Suprapubic skin (tissue), 4 donors: ENCODE measurements at regions not wholly inside any gene's neighbourhood (a gene's known extent, or its start where the extent isn't known, plus 50 kb on each side); places are given as distances from the start of the nearest gene placed in this dataset.

ENCODE experiments used
- DNase-seq, 2 donors: peaks; one replicate each; pipeline ENCODE4 v3.0.0-alpha.2; 2019; ENCODE audit warnings: low spot score in 2 of 2
- H3K27ac ChIP-seq: fragments of 200-600 bp; sonication (generic); one replicate; pipeline ENCODE4 v1.5.1; 2019
- H3K27me3 ChIP-seq: fragments of 200-600 bp; sonication (generic); one replicate; pipeline ENCODE4 v1.5.1; 2019
- H3K36me3 ChIP-seq: fragments of 200-600 bp; sonication (generic); one replicate; pipeline ENCODE4 v1.5.1; 2019
- H3K4me1 ChIP-seq: fragments of 200-600 bp; sonication (generic); one replicate; pipeline ENCODE4 v1.5.1; 2019
- H3K4me3 ChIP-seq: fragments of 200-600 bp; sonication (generic); one replicate; pipeline ENCODE4 v1.5.1; 2019; ENCODE audit warnings: mild to moderate bottlenecking
- H3K9me3 ChIP-seq: fragments of 200-600 bp; sonication (generic); one replicate; pipeline ENCODE4 v1.5.1; 2019
- CTCF ChIP-seq, 2 donors: fragments of 200-600 bp in 1 of 2; fragments of 450-650 bp in 1 of 2; sonication (generic) in 1 of 2; IDR thresholded peaks; one replicate each; pipeline ENCODE4 v1.5.1; 2016 to 2019; ENCODE audit warnings: antibody characterized with exemption in 2 of 2, mild to moderate bottlenecking in 1 of 2, moderate library complexity in 1 of 2
- EP300 ChIP-seq: sonication (generic); formaldehyde crosslinking; IDR thresholded peaks from one replicate; pipeline ENCODE4 v1.6.1; 2017; ENCODE audit warnings: antibody characterized with exemption
- POLR2A ChIP-seq, 2 donors: fragments of 450-650 bp; IDR thresholded peaks; one replicate each; pipeline ENCODE4 v1.6.1; 2017; ENCODE audit warnings: antibody characterized with exemption in 2 of 2, mild to moderate bottlenecking in 2 of 2, moderate library complexity in 2 of 2
- POLR2AphosphoS5 ChIP-seq, 3 donors: sonication (generic); formaldehyde crosslinking; IDR thresholded peaks; one replicate each; pipeline ENCODE4 v1.6.1; 2017; ENCODE audit warnings: antibody characterized with exemption in 3 of 3
- WGBS: methylation state at CpG from one replicate; pipeline ENCODE4 v1.1.5; 2018; 5-methylcytosine and 5-hydroxymethylcytosine counted together

GRCh38 chr9:567128-567746, 274.3 kb upstream of the DMRT1 start:
- H3K9me3 ChIP-seq = no peaks in the 10 kb centered on the region
- H3K4me1 ChIP-seq = peaks cover 19% of the 10 kb centered on the region
- WGBS = 92% methylated on average over 4 of the region's 4 CpGs
- DNase-seq = no peak
- no peaks in the 10 kb centered on the region for H3K27me3 ChIP-seq
- H3K36me3 ChIP-seq = no peaks in the 10 kb centered on the region
- TF ChIP-seq EP300 (no peak), POLR2AphosphoS5 (IDR thresholded peaks at IDR 0.05) (no peak), POLR2A (IDR thresholded peaks at IDR 0.05) (no peak), CTCF (IDR thresholded peaks at IDR 0.05) (no peak)
- H3K4me3 ChIP-seq = no peak overlapping the region
- no peak overlapping the region for H3K27ac ChIP-seq

- Histone ChIP-seq H3K4me1 (peaks cover 19% of the 10 kb centered on the region), H3K27me3 (no peaks in the 10 kb centered on the region)
- no peak for DNase-seq
Observed at GRCh38 chr9:567747-568305, 273.7 kb upstream of the DMRT1 start.

GRCh38 chr9:569296-569695, 272.2 kb upstream of the DMRT1 start:
- peaks cover 19% of the 10 kb centered on the region for H3K4me1 ChIP-seq
- TF ChIP-seq CTCF (IDR thresholded peaks at IDR 0.05) (no peak), POLR2AphosphoS5 (IDR thresholded peaks at IDR 0.05) (no peak), POLR2A (IDR thresholded peaks at IDR 0.05) (no peak), EP300 (no peak)
- no peaks in the 10 kb centered on the region for H3K36me3 ChIP-seq
- no peak overlapping the region for H3K4me3 ChIP-seq
- H3K27me3 ChIP-seq = no peaks in the 10 kb centered on the region
- no peaks in the 10 kb centered on the region for H3K9me3 ChIP-seq
- H3K27ac ChIP-seq = no peak overlapping the region
- 90% methylated on average over 3 of the region's 3 CpGs for WGBS
- DNase-seq = no peak

More at GRCh38 chr9:567747-568305, 273.7 kb upstream of the DMRT1 start:
- no peak overlapping the region for H3K4me3 ChIP-seq
- WGBS = 86% methylated on average over 3 of the region's 3 CpGs
- H3K27ac ChIP-seq = no peak overlapping the region
- H3K36me3 ChIP-seq = no peaks in the 10 kb centered on the region
- H3K9me3 ChIP-seq = no peaks in the 10 kb centered on the region
- no peak for TF ChIP-seq POLR2A (IDR thresholded peaks at IDR 0.05)
- no peak for TF ChIP-seq EP300
- no peak for TF ChIP-seq POLR2AphosphoS5 (IDR thresholded peaks at IDR 0.05)
- no peak for TF ChIP-seq CTCF (IDR thresholded peaks at IDR 0.05)

GRCh38 chr9:570187-570586, 271.3 kb upstream of the DMRT1 start:
- no peak for DNase-seq
- Histone ChIP-seq H3K27me3 (no peaks in the 10 kb centered on the region), H3K27ac (no peak overlapping the region), H3K9me3 (no peaks in the 10 kb centered on the region), H3K36me3 (no peaks in the 10 kb centered on the region), H3K4me3 (no peak overlapping the region), H3K4me1 (peaks cover 19% of the 10 kb centered on the region)
- WGBS = 91% methylated on average over 5 of the region's 5 CpGs
- TF ChIP-seq CTCF (IDR thresholded peaks at IDR 0.05) = no peak
- no peak for TF ChIP-seq POLR2AphosphoS5 (IDR thresholded peaks at IDR 0.05)
- no peak for TF ChIP-seq EP300
- TF ChIP-seq POLR2A (IDR thresholded peaks at IDR 0.05) = no peak

GRCh38 chr9:571066-571465, 270.4 kb upstream of the DMRT1 start:
- Histone ChIP-seq H3K36me3 (no peaks in the 10 kb centered on the region), H3K4me1 (peaks cover 19% of the 10 kb centered on the region), H3K27ac (no peak overlapping the region), H3K4me3 (no peak overlapping the region), H3K27me3 (no peaks in the 10 kb centered on the region), H3K9me3 (no peaks in the 10 kb centered on the region)
- 33% methylated on average over 3 of the region's 3 CpGs for WGBS
- TF ChIP-seq POLR2AphosphoS5 (IDR thresholded peaks at IDR 0.05) (peak in 1 of 3 donors; percentile 25), POLR2A (IDR thresholded peaks at IDR 0.05) (no peak)
- no peak for DNase-seq
